ENCODE measurements at regions not wholly inside any gene's neighbourhood (a gene's known extent, or its start where the extent isn't known, plus 50 kb on each side); places are given as distances from the start of the nearest gene placed in this dataset.

DNA sequence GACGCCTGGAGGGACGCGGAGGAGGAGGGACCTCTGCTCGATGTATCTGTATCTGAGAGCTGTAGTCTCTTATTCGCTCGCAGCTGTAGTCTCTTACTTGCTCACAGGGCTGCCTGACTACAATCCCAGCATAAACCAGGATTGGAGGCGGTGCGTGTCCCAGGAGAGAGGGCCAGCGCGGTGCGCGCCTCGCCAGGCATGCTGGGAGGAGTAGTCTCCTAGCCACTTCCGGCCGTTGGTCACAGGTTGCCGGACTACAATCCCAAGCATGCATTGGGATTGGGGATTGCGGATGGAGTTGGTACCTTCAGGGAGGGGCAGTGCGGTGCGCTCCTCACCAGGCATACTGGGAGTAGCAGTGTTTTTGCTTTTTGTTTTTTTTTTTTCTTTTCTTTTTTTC is 421.7 kb upstream of the NUPR2 start:
- TF ChIP-seq ZNF274 (IDR thresholded peaks at IDR 0.05; ENCODE audit: low read depth, low read length): no peak
- TF ChIP-seq YY1 (IDR thresholded peaks at IDR 0.05; ENCODE audit: insufficient read depth, insufficient read length): no peak
